Endothelial cell of umbilical vein (primary cell): ENCODE measurements at regions not wholly inside any gene's neighbourhood (a gene's known extent, or its start where the extent isn't known, plus 50 kb on each side); places are given as distances from the start of the nearest gene placed in this dataset.

ENCODE experiments used
- BruUV-seq: library from RNA; stranded (reverse); fragments of 400-500 nt; replicated peaks from 2 replicates; lab custom pipeline; 2021; lab: Mats Ljungman, UMichigan
- CTCF ChIA-PET: fragments of 300-600, 350-600 bp; sonication (Branson Sonifier 250); formaldehyde crosslinking; loops from one replicate; lab custom pipeline; 2021; ENCODE audit warnings: antibody characterized with exemption, inconsistent platforms; lab: Charles Lee
- POLR2A ChIA-PET: fragments of 300-600, 350-600 bp; sonication (Branson Sonifier 250); formaldehyde crosslinking; loops from one replicate; lab custom pipeline; 2021; ENCODE audit warnings: antibody characterized with exemption, inconsistent platforms; lab: Charles Lee
- DNase-seq: peaks from one replicate; pipeline ENCODE4 v3.0.0-alpha.2; 2011; ENCODE audit warnings: low read depth, low spot score
- FAIRE-seq: peaks from 2 replicates; lab custom pipeline; 2011; peaks lifted over from hg19 to GRCh38; lab: Jason Lieb, UNC
- H2AFZ ChIP-seq: 2 replicates; pipeline ENCODE4 v1.6.0; 2012; ENCODE audit warnings: low read depth, low read length, control low read depth, inconsistent platforms
- H3K27ac ChIP-seq: 2 replicates; pipeline ENCODE4 v1.5.1; 2011; ENCODE audit warnings: low read depth, mild to moderate bottlenecking, control low read depth, low read length, moderate library complexity; ENCODE audit not compliant: insufficient read depth
- H3K27me3 ChIP-seq, 2 experiments: 2 replicates each; pipeline versions ENCODE4 v1.6.0 to v1.6.1; 2011; ENCODE audit warnings: low read length in 2 of 2, mixed read lengths in 1 of 2; ENCODE audit not compliant: control insufficient read depth in 2 of 2, insufficient read depth in 2 of 2
- H3K36me3 ChIP-seq, 2 experiments: 2 replicates in 1 of 2; 3 replicates in 1 of 2; pipeline ENCODE4 v1.5.1; 2011; ENCODE audit warnings: low read length in 2 of 2, mild to moderate bottlenecking in 1 of 2, moderate library complexity in 1 of 2; ENCODE audit not compliant: control insufficient read depth in 2 of 2, insufficient read depth in 2 of 2; ENCODE audit errors: extremely low read depth in 1 of 2
- H3K4me1 ChIP-seq: 3 replicates; pipeline ENCODE4 v1.5.1; 2011; ENCODE audit warnings: mild to moderate bottlenecking, low read length; ENCODE audit not compliant: control insufficient read depth, insufficient read depth; ENCODE audit errors: extremely low read depth
- H3K4me2 ChIP-seq: 2 replicates; pipeline ENCODE4 v1.6.1; 2011; ENCODE audit warnings: low read length, control low read depth, mixed read lengths; ENCODE audit not compliant: insufficient read depth
- H3K4me3 ChIP-seq, 3 experiments: fragments of 200-600 bp in 1 of 3; sonication (generic), shearing (Covaris generic) in 1 of 3; replicated peaks in 1 of 3; 2 replicates each; pipeline ENCODE4 v1.5.1; 2011 to 2016; ENCODE audit warnings: control low read depth in 3 of 3, low read length in 3 of 3, mild to moderate bottlenecking in 2 of 3, inconsistent platforms in 1 of 3, low read depth in 1 of 3, moderate library complexity in 1 of 3; ENCODE audit not compliant: insufficient read depth in 1 of 3
- H3K79me2 ChIP-seq: 2 replicates; pipeline ENCODE4 v1.6.0; 2012; ENCODE audit warnings: low read length, inconsistent platforms; ENCODE audit not compliant: control insufficient read depth, insufficient read depth
- H3K9ac ChIP-seq: replicated peaks from 2 replicates; pipeline ENCODE3; 2011; ENCODE audit warnings: low read length, control low read depth; ENCODE audit not compliant: insufficient read depth; ENCODE audit errors: extremely low read depth
- H3K9me1 ChIP-seq: replicated peaks from 3 replicates; pipeline ENCODE4 v1.6.0; 2011; ENCODE audit warnings: mild to moderate bottlenecking, low read length; ENCODE audit not compliant: control insufficient read depth, insufficient read depth; ENCODE audit errors: extremely low read depth
- H3K9me3 ChIP-seq: replicated peaks from 2 replicates; pipeline ENCODE4 v1.5.1; 2012; ENCODE audit warnings: low read length, inconsistent platforms; ENCODE audit not compliant: control insufficient read depth, insufficient read depth
- H4K20me1 ChIP-seq: replicated peaks from 2 replicates; pipeline ENCODE3; 2011; ENCODE audit warnings: mild to moderate bottlenecking, low read length; ENCODE audit not compliant: control insufficient read depth, insufficient read depth; ENCODE audit errors: extremely low read depth
- EZH2 ChIP-seq: IDR thresholded peaks from 2 replicates; pipeline ENCODE4 v1.6.1; 2012; ENCODE audit warnings: borderline replicate concordance, low read depth, mild to moderate bottlenecking, moderate library complexity, low read length, inconsistent platforms; ENCODE audit not compliant: severe bottlenecking
- FOS ChIP-seq: IDR thresholded peaks from 2 replicates; pipeline ENCODE4 v1.6.1; 2011; ENCODE audit warnings: mild to moderate bottlenecking, low read length, moderate library complexity, borderline replicate concordance; ENCODE audit not compliant: insufficient read depth
- GATA2 ChIP-seq: IDR thresholded peaks from 2 replicates; pipeline ENCODE4 v1.7.0; 2011; ENCODE audit warnings: low read depth, mild to moderate bottlenecking, moderate library complexity, mixed read lengths, low read length; ENCODE audit not compliant: insufficient read length, insufficient read depth
- JUN ChIP-seq: IDR thresholded peaks from 2 replicates; pipeline ENCODE4 v1.6.1; 2011; ENCODE audit warnings: borderline replicate concordance, low read depth; ENCODE audit not compliant: insufficient read length, insufficient read depth
- MYC ChIP-seq: IDR thresholded peaks from one replicate; pipeline ENCODE4 v1.6.1; 2011; ENCODE audit warnings: mild to moderate bottlenecking, low read depth, low read length
- POLR2A ChIP-seq: IDR thresholded peaks from 2 replicates; pipeline ENCODE4 v1.6.1; 2012; ENCODE audit warnings: low read depth, mild to moderate bottlenecking, control low read depth, low read length
- POLR2AphosphoS5 ChIP-seq: IDR thresholded peaks from 2 replicates; pipeline ENCODE4 v1.6.1; 2012; ENCODE audit warnings: low read depth, mild to moderate bottlenecking, control low read depth, low read length, moderate library complexity; ENCODE audit not compliant: insufficient read depth
- dilution Hi-C: fragments of 300-500 bp; cut with MboI; formaldehyde crosslinking; loops from one replicate; pipeline ENCODE4 v1.15.0; 2019; ENCODE audit warnings: low sequenced_read_pairs; ENCODE audit not compliant: extremely low pct_ligation_motif_present
- intact Hi-C: fragments of 100-400 bp; cut with micrococcal nuclease; formaldehyde crosslinking; loops from one replicate; pipeline ENCODE4 v1.10.0; 2022
- TF ChIP-seq, protein P1 (sequence below), 2 donors: IDR thresholded peaks; 1 replicate in 1 of 2; 2 replicates in 1 of 2; pipeline ENCODE4 v1.5.1; 2011; ENCODE audit warnings: low read length in 2 of 2, mild to moderate bottlenecking in 2 of 2, moderate library complexity in 2 of 2, control low read depth in 1 of 2, inconsistent platforms in 1 of 2, low read depth in 1 of 2; ENCODE audit not compliant: insufficient read depth in 1 of 2; ENCODE audit errors: extremely low read depth in 1 of 2
- TF ChIP-seq, protein P2 (sequence below): IDR thresholded peaks from 2 replicates; pipeline ENCODE4 v1.6.1; 2011; ENCODE audit not compliant: insufficient read depth, insufficient read length

DNA sequence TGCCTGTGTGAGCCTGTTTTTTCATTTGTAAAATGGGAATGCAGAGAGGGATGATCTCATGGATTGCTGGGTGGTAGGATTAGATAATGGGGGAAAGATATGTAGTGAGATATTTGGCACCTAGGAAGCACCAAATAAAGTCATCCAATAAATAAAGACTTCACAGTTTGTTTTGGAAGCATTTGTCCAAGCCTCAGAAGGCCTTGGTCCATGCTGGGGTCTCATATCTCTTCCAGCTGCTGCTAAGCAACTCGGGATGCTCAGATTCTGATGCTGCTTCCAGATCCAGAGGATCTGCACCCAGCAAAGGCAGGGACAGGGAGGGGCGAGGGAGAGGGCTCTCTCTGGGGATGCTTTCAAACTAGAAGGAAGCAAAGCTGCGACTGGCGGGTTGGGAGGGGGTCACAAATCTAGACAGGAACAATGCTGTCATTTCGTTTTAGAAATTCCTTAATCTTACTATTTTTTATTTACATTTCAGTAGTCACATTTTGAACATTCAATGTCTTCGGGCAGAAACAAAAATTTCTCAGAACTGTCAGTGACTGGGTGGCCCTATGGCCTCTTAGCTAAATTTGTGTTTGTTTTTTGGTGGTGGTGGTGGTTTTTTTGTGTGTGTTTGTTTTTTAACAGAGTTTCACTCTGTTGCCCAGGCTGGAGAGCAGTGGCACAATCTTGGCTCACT is 114.9 kb upstream of the CDH5 start:
- Histone ChIP-seq H3K9ac (no peak overlapping the region), H3K9me1 (no peaks in the 10 kb centered on the region), H3K4me1 (no peaks in the 10 kb centered on the region), H3K9me3 (no peaks in the 10 kb centered on the region), H3K36me3 (no peaks in the 10 kb centered on the region), H3K27ac (no peak overlapping the region), H3K79me2 (no peaks in the 10 kb centered on the region), H3K4me3 (no peak overlapping the region), H4K20me1 (no peaks in the 10 kb centered on the region), H3K4me2 (no peak overlapping the region), H2AFZ (no peak overlapping the region), H3K27me3 (peaks cover 0 to 4% of the 10 kb centered on the region in 2 experiments)
- no TSS peak for BruUV-seq
- intact Hi-C loops (no loop called here), dilution Hi-C loops (no loop called here)
- FAIRE-seq (no peak), DNase-seq (no peak)
- TF ChIP-seq GATA2 (no peak), FOS (no peak), POLR2AphosphoS5 (no peak), MYC (no peak), EZH2 (no peak), POLR2A (no peak), JUN (no peak)
- TF ChIP-seq, protein P1, sequence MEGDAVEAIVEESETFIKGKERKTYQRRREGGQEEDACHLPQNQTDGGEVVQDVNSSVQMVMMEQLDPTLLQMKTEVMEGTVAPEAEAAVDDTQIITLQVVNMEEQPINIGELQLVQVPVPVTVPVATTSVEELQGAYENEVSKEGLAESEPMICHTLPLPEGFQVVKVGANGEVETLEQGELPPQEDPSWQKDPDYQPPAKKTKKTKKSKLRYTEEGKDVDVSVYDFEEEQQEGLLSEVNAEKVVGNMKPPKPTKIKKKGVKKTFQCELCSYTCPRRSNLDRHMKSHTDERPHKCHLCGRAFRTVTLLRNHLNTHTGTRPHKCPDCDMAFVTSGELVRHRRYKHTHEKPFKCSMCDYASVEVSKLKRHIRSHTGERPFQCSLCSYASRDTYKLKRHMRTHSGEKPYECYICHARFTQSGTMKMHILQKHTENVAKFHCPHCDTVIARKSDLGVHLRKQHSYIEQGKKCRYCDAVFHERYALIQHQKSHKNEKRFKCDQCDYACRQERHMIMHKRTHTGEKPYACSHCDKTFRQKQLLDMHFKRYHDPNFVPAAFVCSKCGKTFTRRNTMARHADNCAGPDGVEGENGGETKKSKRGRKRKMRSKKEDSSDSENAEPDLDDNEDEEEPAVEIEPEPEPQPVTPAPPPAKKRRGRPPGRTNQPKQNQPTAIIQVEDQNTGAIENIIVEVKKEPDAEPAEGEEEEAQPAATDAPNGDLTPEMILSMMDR (IDR thresholded peaks at IDR 0.05; ENCODE audit: extremely low read depth in 1 of 2, insufficient read depth in 1 of 2, low read depth in 1 of 2, low read length in 2 of 2) = no peak
- TF ChIP-seq, protein P2, sequence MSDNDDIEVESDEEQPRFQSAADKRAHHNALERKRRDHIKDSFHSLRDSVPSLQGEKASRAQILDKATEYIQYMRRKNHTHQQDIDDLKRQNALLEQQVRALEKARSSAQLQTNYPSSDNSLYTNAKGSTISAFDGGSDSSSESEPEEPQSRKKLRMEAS = no peak
- ChIA-PET POLR2A (no interaction called here), CTCF (no interaction called here)
